NCI-H2029 (cell line): ENCODE measurements at regions not wholly inside any gene's neighbourhood (a gene's known extent, or its start where the extent isn't known, plus 50 kb on each side); places are given as distances from the start of the nearest gene placed in this dataset.
"Not testable (repeated sequence)": the region's sequence is repeated elsewhere in the genome, so short reads cannot be mapped to it uniquely, and the experiment has no call there.

Experiments
- DNase-seq: peaks from one replicate; lab custom pipeline; 2025; lab: John Stamatoyannopoulos, UW

DNA sequence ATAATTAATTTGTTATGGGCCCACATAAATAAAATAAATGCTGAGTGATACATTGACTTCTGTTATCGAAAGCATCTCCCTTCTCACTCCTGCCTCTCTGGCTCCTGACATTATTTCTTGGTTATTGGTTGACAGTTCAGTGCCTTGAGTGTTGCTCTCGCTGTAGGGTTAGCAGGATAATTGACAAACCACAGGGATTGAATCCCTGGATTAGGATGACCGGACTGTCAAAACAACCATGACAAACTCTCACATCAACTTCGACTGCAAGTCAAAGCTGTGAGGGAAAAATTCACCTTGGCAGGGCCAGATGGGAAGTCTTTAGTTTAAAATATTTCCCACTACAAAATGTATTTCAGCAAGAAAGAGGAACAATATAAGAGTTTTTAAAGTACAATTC is 245.4 kb upstream of the TFAP2D start:
- DNase-seq = no peak

DNA sequence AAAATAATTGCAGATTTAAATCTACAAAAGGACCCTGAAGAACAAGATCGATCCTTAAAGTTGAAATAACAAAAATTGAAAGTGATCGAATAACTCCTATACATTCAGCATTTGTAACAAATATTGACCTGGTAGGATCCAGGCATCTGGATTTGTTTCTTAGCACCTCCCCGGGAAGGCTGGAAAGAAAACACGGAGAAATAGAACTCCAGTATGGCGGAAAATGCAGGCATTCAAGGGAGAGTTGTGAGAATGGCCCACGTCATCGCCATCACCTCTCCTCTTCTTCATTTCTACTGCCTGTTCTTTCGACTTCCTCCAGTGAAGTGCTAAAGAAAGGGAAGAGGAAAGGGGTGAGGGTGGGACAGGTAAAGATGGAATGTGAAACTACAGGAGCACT is 242.3 kb upstream of the TFAP2D start:
- DNase-seq = no peak

DNA sequence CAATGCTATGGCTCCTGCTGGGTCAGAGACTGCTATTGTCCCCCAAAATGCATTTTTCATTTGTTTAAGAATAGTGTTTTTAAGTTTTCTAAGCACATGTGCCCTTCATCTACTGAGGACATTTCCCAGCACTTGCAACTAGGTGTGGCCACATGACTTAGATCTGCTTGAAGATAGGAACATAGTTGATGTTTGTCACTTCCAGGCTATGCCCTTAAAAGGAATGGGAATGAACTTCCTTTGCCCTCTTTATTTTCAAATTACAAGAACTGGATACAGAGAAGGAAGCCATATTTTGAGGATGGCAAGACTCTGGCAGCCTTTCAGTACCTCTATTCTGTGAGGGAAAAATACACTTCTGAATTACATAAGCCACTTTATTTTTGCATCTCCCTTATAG is 203.0 kb upstream of the TFAP2D start:
- DNase-seq = no peak

DNA sequence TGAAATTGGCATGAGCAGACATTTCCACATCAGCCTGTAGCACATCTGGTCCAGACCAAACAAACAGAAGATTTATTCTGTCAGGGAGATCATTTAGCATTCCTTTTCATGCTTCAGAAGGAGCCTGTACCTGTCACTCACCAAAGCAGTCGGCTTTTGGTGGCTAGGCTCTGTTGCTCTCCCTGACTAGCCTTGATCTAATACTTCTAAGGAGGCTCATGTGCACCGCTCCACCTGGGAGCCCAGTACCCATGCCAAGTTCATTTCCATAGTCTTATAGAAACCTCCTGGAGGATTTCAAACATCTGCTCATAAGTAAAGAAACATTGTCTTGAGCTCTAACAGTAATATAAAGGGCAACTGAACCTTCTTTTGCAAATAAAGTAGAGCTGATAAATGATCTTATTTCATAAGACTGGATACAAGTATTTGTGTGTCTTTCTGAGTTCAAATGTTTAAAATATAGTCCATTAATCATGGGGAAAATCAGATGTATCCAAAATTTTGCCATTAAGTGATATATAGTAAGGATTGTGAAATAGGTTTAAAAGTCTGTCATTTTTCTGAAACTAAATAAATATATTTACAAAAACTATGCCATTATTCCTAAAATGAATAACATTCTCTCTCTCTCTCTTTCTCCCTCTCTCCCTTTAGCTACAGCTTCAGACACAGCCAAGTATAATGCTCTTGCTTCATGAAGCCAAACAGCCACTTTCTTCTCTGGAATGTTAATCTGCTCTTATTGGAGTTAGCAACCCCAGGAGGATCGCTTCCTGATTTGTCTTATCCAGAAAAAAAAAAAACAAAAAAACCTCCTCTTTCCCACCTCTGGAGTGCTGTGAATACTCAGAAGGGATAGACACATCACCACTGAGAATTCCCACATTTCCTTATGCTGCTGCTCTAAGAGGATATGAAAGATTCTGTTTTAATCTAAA is 192.7 kb upstream of the TFAP2D start:
- no peak for DNase-seq

DNA sequence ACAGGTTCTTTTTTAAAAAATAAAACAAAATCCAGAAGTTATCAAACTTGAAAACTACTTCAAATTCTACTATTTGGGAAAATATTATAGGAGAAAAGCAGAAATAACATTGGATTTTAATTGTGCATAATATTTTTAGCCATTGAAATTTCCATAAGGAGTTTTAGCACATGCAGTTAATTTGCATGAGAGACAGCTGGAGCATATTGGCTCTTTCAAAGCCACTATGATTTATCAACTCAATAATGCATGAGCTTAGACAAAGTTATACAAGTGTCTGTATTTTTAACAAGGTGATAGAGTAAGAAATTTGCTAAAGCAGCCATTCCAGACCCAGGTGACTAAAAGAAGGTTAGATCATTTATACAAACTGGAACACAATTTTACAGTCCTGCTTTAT is 189.0 kb upstream of the TFAP2D start:
- DNase-seq = no peak

DNA sequence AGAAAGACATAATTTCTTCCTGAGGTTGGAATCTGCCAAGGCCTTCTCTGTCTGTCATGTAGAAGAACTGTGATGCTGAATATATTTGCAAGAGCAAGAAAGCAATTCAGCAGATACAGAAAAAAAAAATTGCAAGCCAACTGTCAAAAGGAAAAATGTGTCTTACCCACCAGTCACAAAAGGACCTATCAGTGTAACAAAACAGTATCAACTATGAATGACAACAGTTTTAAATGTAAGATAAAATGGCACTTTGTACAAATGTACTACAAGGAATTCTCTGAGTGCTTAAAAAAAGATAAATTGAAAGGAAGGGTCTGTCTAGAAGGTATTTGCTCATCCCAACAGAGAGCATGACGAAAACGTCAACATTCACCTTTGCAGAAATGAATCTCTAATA is 185.3 kb upstream of the TFAP2D start:
- no peak for DNase-seq

DNA sequence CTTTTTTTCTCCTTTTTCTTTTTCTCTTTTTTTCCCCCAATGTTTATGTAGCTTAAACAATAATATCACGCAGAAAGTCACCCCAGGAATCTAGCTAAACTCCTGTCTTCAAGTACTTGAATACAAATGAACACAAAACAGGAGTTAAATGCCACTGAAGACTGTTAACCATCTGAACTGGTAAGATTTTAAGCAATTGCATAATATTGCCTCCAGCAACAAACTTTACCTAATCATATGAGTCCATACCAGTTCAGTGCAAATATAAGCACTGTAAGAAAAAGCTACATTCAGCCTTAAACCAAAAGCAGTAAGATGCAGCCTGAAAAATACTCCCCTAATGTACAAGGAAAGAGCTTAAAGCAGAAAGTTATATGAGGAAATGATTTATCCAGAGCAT is 173.9 kb upstream of the TFAP2D start:
- no peak for DNase-seq

DNA sequence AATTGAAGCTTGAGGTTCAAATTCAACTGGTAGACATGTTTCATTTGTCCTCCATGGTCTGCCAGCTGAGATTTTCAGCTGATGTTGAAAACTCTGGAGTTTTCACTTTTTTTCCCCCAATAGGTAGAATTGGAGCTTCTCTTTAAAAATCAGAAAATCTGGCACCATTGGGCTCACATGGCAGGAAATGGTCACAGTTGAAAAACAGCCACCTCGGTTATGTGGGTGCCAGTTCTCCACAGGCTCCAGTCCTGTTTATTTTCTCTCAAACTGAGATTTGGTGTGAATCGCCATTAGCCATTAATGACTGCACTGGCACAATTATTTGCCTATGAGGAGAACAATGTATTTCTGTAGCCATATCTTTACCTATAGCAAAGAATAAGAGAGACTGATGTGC is 171.4 kb upstream of the TFAP2D start:
- DNase-seq = no peak

DNA sequence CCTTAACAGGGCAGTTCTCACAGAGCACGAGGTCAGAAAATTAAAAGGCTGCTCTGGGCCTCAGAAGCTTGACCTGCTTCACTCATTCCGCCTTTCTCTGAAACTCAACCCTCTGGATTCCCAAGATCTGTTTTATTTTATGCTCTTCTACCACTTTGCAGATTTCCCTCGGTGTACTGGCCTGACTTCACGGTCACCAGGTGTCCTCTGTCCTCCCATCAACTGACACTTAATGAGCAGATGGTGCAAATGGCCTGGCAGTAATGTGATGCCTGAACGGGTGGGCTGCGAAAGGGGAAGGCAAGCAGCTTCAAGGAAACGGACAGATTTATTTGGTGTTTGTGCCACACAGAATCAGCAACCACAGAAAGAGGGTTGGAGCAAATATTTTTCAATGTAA is 169.7 kb upstream of the TFAP2D start:
- no peak for DNase-seq

DNA sequence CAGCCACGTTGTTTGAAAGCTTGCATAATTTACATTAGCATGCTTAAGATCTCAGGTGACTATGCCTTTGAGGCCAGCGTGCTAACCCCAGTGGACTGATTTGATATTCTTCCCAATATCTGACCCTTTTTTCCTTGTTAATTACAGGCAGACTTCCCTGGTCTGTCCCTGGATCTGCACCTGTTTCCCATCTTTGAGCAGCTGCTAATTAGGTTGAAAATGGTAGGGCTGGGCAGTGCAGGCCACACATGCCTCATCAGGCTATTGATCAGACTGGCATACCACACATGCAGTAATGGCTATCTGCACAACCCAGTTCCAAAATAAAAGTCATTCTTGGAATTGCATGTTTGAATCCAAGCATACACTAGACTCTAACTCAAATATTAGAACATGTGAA is 164.3 kb upstream of the TFAP2D start:
- DNase-seq = no peak

DNA sequence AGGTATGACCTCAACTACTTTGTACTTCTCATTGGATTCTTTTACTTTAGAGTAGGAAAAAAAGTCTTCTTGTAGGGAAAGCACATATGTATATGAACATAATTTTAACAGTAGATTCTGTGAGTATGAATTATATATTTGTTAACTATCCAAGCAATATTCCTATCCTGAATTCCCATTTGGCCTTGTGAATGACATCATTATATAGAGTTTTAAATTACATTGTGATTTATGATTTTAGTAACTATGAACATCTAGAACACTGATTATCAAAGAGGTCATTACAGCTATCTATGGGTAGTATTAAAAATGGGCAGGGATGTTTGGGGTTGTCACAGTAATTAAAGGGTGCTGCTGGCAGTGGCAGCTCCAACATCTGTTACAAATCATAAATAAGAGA is 163.9 kb upstream of the TFAP2D start:
- no peak for DNase-seq

DNA sequence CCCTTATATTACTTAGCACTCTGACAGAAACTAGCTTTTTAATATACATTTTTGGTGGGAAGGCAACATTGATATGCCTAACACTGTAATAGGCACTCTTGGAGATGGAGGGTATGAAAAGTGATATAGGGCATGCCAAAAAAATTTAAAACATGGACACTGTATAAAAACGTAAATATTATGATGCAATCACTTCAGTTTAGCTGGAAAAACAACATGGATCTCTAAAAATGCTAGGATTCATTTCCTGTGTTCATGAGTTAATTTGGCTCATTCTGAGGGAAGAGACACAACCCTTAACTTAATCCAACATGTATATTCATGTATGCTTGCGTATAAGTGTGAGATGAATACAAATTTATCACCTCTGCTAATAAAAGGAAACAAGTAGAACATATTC is 157.3 kb upstream of the TFAP2D start:
- DNase-seq = no peak

DNA sequence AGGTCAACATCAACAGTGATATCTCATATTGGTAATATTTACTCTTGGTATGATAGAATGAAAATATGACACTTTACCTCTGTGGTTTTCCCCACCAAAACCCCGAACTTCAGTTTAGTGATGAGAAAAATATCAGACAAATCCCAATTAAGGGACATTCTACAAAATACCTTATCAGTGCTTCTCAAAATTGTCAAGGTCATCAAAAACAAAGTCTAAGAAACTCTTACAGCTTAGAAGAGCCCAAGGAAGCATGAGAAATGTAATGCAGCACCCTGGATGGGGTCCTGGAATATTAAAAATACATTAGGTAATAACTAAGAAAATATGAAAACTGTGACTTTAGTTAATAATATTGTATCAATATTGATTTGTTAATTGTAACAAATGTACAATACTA is 148.3 kb upstream of the TFAP2D start:
- no peak for DNase-seq

DNA sequence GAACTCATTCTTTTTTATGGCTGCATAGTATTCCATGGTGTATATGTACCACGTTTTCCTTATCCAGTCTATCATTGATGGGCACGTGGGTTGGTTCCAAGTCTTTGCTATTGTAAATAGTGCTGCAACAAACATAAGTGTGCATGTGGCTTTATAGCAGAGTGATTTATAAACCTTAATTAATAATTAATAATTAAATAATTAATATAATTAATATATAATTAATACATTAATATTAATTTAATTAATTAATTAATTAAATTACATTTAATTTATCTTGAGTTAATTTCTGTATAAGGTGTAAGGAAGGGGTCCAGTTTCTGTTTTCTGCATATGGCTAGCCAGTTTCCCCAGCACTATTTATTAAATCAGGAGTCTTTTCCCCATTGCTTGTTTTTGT is 142.1 kb upstream of the TFAP2D start:
- not testable (repeated sequence) for DNase-seq

DNA sequence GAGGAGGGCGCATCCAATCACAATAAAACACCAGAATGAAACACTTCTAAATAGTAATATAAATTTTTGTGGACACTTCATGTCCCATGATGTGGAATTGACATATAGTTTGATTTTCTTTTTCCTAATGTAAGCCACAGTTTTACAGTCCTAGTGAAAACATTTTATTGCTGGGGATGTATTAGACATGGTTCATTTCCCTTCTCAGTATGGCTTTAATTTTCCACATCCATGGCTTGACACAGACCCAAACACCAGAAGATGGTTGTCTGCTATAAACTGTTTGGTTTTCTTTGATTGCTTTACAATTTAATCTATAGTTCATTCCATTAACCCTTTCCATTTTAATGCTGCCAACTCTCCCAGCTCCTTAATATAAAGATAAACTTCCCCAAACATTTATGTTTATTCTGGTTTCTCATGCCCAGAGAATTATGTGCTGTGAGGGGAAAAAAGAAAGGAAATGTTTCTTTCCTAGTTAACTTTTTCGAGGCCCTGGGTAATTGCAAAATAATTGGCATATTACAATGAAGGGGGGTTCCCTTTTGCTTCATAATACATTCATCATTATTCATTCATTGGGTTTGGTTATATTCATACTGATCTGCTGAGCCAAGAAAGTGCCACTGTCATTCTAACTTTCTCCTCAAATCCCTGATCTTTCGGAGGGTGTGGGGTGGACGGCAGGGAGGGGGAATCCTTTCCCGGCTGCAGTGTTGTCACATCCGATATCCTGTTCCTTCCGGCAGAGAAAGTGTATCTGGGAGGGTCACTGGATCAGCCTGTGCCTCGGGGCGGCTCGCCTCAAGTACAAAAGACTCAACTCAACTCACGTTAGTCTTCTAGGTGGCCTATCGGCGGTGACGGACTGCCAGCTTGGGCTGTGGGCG is 127.6 kb upstream of the TFAP2D start:
- no peak for DNase-seq

DNA sequence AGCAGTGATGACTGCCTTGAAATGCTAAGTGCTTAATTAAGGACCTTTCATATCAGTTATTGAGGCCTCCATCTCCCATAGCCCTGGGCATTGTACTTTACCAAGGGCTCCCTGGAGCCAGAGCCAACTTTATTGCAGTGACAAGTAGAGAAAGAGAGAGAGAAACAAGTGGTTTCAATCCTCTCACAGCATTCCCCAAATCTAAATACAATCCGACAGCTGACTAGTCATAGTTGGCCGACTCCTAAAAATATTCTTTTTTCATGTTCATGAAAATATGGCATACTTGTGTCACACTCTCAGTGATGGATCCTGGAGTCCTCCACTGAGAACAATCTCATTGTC is 127.0 kb upstream of the TFAP2D start:
- no peak for DNase-seq

DNA sequence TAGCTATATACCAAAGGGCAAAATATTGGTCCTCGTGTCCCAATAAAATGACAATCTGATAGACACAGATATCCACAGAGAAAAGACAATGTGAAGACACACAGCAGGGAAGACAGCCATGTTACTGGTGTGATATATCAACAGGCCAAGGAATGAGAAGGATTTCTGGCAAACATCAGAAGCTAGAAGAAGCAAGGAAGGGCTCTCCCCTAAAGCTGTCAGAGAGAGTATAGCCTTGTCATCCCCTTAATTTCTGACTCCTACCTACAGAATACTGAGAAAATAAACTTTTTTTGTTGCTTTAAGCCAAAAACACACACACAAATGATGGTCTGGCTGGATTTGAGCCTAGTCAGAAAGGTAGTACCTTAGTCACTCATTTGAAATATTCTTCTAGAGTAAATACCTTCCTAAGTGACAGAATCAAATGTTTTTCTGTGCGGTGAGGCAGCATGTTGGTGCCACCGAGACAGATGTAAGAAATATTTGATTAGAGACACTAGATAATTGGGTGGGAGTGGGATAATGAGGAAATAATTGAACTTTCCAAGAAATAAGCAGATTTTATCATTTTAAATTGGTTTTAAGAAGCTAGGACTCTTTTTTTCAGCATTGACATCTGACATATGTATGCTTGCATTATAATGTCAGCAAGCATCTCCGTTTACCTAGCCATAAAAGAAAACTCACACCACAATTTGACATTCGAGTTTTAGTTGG is 123.4 kb upstream of the TFAP2D start:
- DNase-seq = no peak

DNA sequence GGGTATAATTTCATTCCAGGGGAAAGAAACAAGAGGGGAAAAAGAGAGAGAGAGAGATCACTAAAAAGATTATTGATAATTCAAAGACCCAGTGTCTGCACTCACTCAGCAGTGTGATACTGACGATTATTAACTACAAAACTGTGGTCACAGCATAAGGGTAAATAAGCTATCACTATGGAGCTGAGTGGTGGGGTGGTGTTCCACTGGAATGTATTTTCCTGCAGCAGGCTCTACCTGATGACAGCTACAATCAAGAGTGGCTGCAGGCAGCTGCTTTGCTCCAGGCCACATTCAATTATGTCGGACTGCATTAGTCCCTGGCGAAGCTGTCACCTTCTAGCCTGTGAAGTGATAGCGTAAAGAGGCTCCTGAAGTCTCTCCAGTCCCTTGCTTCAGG is 122.2 kb upstream of the TFAP2D start:
- DNase-seq = no peak

DNA sequence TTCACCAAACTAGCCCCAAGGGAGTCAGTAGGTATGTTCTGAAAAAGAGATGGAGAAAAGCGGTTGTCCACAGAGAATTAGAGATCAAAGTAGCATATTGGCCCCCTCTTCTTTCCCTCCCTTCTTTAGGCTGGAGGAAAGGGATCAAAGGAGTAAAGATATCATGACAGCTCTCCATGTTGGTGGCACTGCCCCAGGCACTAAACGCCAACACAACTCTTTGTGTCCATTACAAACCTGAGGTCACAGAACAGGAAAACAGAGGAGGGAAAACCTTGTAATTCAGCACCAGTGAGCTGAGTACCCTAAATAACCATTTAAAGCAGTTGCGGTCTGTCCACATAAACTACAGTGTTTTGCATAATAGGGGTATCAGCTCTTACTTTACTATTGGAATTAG is 113.0 kb upstream of the TFAP2D start:
- no peak for DNase-seq

DNA sequence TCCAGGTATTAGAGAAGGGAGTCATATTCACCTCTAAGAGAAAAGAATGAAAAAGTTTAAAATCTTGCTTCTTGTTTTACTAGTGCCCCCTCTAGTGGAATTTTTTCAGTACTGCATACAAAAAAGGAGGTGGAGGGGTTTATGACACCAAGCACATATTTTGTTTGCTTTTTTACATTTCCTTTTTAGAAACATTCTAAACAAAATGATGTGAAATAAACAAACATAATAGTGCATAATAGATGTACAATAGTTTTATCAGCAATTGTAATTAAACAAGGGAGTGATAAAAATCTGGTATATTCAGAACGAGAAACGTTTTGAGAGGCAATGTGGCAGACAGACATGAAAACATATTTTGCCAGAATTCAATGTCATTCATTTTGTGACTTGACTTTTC is 111.0 kb upstream of the TFAP2D start:
- peak; percentile 2 for DNase-seq

DNA sequence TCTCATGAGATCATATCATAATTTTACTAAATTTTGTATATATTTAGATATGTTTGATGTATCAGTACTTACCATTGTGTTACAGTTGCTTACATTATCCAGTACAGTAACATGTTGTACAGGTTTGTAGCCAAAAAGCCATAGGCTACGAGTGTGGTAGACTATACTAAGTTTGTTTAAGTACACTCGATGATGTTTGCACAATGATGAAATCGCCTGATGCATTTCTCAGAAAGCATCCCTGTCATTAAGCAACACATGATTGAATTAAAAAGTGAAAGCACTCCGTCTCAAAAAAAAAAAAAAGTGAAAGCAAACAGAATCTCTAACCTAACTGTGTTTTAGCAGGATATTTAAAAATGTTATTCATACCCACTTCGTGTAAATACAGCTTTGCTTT is 104.9 kb upstream of the TFAP2D start:
- no peak for DNase-seq

DNA sequence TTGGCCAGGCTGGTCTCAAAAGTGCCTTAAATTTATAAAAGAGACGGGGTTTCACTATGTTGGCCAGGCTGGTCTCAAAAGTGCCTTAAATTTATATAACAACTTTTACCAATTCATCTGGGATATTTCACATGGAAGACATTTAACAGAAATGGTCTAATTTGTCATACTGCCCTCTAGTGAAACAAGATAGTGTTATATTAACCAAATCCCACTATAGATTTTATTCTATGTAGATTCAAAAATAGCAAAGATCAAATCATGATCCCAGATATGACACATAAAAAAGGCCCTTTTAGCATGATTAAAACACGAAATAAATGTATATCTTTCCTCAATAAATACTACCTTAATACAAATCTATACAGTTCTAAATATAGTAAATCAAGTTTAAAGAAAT is 102.8 kb upstream of the TFAP2D start:
- no peak for DNase-seq

DNA sequence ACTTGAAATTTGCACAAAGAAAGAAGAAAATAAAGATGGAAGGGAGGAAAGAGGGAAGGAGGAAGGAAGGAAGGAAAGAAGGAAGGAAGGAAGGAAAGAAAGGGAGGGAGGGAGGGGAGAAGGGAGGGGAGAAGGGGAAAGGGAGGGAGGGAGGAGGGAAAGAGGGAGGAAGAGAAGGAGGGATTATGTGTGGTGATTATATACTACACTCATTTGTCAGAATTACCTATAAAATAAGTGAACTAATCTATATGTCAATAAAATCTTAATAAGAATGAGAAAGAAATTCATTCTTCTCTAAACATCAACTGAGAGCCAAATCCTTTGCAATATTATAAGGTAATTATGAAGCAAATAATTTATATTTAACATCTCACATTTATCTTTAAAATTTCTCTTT is 77.9 kb upstream of the TFAP2D start:
- DNase-seq = no peak
